HG03442 (cell line): ENCODE measurements at regions not wholly inside any gene's neighbourhood (a gene's known extent, or its start where the extent isn't known, plus 50 kb on each side); places are given as distances from the start of the nearest gene placed in this dataset.

Experiments
- ATAC-seq: cut with Tn5 transposase; IDR thresholded peaks from one replicate; pipeline ENCODE4 v1.9.1; 2021; ENCODE audit warnings: mild to moderate bottlenecking, moderate library complexity; ENCODE audit not compliant: unreplicated experiment

- ATAC-seq = no peak
Measured at GRCh38 chr6:45714741-45715507, 300.7 kb downstream of the CLIC5 start.

- ATAC-seq = no peak
Measured at GRCh38 chr6:45714006-45714730, 301.5 kb downstream of the CLIC5 start.
